ENCODE measurements at regions not wholly inside any gene's neighbourhood (a gene's known extent, or its start where the extent isn't known, plus 50 kb on each side); places are given as distances from the start of the nearest gene placed in this dataset.

DNA sequence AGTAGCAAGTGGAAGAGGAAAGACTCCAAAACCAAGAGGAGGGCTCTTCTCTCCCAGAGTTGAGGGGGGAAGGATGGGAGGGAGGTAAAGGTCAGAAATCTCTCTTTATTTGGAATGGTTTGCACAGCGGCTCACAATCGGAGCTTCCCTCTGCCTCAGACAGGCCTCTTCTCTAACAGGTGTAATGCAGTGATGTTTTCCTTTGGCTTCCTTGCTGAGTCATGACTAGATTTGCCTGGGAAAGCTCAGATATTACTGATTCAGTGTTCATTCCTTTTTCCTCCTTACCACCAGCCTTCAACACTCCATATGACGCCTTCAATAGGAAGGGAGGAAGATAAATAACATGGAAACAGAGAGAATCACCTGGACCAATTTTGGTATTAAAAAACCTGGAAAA lies 136.6 kb downstream of the RNF152 start:
- DNase-seq, result no peak

DNA sequence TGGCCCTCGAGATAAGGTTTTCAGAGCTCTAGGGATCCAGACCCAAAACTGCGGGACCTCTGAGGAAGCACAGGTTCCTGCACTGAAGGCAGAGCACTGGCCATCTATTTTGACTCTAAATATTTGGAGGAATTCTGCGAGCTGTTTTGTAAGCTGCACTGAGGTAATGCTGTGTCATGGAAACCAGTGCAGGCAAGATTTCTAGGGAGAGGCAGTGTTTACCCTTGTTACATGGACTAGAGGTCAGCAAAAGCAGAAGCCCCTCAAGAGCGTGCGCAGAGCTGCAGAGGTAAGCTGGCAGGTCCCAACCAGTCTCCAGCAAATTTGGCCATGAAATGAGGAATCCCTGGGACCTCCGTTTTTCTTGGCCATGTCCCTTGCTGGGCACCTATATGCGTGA lies 137.3 kb downstream of the RNF152 start:
- no peak for DNase-seq

DNA sequence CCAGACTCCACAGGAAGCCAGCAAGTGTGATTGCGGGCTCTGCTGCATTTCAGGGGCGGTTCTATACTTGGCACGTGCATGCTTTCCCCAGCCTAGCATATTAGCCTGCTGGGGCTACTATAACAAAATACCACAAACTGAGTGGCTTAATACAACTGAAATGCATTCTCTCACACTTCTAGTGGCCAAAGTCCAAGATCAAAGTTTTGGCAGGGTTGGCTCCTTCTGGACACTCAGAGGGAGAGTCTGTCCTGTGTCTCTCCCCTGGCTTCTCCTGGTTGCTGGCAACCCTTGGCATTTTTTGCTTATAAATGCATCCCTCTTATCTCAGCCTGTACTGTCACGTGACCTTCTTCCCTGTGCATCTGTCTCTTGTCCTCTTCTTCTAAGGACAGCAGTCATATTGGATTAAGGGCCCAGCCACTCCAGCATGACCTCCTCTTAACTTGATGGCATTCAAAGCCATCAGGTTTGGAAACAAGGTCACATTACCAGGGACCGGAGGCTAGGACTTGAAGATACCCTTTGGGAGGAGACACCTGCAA lies 138.7 kb downstream of the RNF152 start:
- DNase-seq, result no peak

DNA sequence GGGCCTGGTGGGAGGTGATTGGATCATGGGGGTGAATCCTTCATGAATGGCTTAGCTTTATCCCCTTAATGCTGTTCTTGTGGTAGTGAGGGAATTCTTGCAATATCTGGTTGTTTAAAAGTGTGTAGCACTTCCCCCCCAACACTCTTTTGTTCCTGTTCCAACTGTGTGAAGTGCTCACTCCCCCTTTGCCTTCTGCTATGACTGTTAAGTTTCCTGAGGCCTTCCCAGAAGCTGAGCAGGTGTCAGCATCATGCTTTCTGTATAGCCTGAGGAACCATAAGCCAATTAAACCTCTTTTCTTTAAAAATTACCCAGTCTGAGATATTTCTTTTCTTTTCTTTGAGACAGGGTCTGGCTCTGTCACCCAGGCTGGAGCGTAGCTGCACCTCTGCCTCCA lies 139.4 kb downstream of the RNF152 start:
- no peak for DNase-seq

DNA sequence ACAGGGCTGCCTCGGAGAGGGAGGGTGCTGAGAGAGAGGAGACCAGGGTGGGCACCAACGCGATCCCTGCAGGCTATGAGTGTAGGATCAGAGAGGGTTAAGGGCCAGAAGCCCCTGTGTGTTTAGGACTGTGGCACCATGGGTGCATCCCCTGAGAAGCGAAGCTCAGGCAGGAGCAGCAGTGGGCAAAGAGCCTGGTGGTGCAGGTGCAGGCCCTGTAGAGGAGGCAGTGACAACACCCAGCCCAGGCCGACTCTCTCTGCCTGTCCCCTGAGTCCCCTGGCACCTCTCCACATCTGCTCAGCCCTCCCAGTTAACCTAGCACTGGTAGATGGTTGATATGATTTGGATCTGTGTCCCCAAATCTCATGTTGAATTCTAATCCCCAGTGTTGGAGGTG lies 139.8 kb downstream of the RNF152 start:
- DNase-seq, result no peak

DNA sequence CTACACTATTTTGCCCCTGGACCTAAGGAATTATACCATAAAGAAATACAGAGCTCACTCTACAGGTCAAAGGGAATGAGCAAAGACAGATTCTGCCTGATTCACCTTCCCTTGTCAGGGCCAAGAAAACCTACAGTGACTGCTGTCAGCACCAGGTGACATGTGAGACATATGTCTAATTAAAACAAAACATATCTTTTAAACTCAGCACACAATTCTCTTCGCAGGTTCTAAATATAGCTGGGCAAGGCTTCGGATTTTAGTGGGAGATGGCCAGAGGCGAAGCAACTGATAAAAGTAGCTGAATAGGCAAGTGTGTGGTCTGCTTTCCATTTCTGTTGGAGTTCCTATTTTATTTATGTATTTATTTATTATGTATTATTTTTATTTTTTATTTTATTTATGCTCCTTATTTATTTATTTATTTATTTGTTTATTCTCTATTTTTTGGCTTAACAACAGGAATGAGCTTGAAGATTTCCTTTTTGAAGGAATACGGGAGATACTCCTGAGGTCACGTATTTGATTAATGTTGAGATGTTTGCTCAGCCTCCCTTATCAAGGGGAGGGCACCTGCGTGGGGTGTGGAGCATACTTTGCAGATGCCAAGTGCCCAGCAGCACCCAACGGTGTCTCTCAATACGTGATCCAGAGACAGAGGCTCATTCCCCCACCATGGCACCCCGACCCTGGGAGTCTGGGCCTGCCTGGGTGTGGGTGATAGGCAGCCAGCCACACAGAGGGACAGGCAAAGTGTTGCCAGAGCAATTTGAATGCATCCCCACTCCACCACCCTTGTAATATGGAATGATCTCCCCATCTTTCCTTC lies 141.8 kb downstream of the RNF152 start:
- no peak for DNase-seq

DNA sequence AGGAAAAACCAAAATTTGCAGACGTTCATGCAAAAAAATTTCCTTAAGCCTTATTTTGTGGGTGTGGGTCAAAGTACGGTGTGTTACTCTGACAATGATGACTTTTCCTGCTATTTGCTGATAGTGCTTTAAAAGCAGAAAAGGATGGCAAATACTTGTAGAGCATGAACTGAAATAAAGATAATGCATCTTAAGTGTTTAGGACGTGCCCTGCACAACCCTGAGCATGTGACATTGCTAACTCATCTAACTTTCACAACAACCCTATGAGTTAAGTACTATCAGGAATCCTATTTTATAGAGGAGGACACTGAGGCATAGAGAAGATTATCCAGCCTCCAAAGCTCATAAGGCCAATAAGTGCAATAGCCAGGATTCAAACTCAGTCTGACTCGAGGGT lies 143.3 kb downstream of the RNF152 start:
- no peak for DNase-seq

DNA sequence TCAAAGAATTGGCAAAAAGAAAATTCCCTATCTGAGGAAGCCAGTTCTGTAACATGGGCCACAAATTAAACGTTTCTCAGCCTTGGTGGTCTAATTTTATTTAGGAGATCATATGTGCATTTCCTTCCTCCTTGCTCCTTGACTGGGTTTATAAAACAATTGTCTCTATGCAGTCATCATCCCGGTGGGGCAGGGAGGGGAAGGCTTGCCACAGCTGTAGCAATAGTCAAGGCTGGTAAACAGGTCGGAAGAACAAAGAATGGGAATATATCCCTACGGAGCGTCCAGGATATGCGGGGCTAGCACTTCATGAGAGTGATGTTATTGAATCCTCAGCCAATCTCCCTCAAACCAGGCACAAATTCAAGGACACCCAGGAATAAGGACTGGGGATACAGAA lies 143.8 kb downstream of the RNF152 start:
- no peak for DNase-seq

DNA sequence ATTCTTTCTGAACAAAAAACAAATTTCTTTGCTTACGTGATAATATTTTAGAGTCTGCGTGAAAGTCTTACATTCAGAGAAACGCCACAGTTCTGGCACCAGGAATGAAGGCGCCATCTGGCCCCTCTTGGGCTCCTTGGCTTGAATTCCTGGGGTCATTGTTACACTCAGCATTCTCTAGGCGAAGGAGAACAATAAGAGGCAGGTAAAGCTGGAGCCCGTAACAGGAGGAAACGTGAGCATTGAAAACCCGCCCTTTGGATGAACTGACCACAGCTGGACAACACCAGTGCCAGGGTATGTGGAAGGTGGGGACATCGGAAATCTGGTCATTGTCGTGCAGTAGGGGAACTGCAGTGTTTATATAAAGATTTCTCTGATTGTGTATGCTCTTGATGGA lies 144.8 kb downstream of the RNF152 start:
- no peak for DNase-seq

DNA sequence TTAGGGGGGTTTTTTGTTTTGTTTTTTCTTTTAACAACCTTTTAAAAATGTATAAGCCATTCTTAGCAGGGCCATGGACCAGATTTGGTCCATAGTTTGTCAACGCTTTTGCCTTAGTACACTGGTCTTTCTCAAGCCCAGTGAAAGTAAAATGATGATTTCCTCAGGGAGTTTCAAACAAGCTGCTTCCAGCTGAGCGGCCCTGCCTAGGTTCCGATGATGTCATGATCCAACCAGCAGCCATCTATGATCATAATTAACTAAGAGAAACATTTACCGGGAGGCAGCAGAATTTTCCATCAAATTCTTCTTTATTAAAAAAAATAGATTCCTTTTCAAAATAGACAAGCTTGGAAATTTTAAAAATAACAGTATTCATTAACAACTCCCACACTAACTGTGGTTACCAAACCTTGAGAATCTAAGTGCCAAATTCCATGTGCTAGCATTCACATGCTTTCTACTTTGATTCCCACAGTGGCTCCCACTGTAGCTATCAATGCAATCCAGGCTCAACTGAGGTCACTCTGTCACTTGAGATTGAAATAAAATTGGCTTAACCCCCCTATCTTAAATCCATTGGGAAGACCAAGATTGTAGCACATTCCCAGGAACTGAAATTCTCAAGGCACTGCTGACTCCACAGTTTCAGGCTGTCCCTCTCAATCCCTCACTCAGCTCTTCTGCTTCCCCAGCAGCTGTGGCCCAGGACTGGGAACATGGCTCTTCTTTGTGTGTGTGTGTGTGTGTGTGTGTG lies 148.9 kb downstream of the RNF152 start:
- DNase-seq, result no peak

DNA sequence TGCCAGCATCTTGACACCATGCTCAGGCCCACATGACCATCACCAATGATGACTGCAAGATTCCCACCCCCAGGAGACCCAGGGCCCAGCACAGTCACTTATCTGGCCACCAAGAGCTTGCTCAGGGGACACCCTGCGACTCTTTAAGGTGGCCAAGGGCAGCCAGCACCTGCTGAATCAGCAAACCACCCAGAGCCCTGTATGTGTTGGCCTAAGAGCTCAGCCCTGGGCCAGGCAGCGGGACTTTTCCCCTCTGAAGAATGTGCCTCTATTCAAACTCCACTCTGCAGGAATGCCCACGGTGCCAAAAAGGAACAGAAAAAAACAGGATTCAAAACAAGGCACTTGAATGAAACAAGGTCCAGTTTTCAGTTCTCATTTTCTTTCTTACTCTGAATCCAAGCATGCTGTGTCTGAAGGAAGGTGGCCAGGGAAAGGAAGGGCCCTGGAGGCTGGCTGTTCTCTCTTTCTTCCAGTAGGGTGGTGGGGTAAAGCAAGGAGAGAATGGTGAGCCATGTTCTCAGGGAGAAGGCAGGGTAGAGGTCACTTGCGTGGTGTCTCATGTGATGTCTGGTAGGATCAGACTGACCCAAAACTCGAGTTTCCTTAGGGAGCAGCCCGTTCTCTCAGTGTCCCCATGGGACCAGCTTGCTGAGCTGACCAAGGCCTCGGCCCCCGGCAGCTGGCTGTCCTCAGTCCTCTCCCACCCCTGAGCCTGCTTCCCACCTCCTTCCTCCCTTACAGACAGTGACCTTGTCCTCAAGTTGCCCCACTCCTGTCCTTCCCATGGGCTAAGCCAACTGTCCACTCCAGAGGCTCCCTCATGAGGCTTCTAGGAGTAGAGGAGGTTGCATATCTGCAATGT lies 150.0 kb downstream of the RNF152 start:
- no peak for DNase-seq

DNA sequence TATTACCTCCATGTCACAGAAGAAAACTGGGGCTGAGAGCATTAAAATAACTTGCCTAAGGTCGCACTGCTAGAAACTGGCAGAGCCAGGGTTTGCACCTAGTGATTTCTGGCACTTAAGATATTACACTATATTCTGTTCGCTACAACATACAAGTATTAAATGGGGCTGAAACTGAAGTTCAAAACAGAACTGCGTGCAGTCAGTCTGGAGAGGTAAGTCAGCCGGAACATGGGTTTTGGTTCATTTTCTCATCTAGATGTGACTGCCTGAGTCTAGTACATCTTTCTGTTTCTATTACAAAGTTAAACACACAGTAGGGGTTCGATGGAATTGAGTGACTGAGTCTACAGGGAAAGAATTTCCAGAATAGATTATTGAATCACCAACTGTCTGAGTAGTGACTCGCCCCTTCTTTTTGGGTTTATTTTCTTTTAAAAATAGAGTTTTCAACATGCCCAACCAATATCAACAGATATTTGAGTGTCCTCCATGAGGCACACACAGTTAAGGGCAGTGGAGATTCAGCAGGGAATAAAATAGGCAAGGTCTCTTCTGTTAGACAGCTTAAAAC lies 150.8 kb downstream of the RNF152 start:
- DNase-seq, result no peak

DNA sequence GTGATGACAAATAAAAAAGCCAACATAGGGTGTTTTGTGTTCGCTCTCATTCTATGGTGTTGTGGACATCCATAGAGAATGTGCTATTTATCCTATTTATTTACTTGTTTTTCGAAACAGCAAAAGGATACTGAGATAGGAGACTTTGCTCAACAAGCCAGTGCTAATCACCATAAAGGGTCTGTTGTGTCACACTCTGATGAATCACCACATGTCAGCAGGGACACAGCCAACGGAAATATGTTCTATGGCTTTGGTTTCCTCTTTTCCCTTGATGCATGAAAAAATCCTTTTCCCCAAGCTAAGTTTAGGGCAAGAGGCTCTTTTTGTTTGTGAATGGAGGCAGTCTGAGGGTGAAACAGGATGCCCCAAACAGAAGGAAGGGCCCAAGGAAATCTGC lies 154.3 kb downstream of the RNF152 start:
- DNase-seq, result no peak

DNA sequence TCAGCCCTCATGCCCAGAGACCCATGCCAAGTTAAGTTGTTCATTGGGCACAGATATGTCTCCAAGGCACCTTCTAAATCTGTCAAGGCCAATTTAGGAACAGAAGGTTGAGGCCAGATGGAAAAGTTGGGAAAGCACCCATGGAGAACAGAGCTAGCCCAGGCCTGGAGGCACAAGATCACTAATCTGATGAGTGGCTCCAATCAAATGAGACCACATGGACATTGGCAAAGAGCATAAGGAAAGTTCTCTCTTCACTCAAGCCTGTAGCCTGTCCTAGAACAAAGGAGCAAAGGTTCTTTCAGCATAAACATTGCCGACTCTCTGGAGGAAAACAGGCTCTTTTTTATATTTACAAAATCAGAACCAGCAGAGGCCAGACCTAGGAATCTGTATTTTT lies 154.8 kb downstream of the RNF152 start:
- DNase-seq, result no peak

DNA sequence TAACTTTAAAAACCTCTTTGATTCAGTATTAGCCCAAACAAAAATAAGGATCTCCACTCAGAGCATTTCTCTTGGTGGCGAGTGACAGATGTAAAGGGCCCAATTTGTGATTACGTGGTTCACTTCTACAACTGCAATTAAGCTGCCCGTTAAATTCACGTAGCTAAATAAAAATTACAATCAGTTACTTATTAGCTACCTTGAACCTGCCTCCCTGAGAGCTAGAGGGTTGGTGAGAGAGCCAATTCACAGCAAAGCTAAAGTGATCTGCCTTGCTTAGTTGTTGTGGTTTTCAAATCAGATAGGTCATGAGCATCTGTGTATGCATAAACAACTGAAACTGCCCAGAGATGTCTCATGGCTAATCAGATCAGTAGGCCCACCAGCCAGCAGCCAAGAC lies 156.7 kb downstream of the RNF152 start:
- no peak for DNase-seq

DNA sequence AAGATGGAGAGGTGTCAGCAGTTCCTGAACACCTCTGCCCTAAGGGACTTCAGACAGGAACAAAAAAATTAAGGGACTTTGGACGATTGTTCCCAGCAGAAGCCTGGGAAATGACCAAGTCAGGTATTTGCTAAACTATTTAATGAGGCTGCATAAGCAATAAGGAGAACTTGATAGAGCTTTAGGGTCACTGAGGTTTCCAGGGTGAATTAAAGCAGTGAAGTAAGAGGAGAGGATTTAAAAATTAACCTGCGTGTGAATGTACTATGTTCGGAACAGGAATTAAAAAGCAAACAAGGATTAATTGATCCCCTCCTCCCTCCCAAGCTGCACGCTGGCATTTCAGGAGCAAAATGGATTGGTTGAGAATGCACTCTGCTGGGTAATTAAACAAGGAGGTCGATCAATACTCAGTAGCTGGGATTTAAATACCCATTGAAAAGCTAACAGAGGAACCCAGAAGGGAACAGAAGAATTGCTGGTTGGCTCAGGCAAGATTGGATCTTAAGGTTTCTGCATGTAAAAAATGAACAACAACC lies 157.2 kb downstream of the RNF152 start:
- no peak for DNase-seq

DNA sequence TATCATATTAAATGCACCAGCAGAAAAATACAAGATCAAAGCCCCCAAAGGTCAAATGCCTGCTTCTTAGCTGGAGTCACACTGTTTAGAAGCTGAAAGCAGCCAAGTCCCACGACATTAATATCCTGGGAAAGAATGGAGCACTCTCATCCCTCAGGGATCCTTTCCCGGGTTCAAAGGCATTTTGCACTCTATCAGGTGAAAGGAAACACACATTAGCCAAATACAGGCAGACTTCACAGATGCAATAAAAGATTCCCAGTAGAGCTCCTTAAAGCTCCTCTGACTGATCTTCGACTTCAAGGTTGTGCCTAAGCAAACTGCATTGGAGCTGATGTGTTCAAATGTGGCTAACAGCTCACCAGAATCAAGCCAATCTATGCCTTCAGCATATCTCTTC lies 158.4 kb downstream of the RNF152 start:
- no peak for DNase-seq

DNA sequence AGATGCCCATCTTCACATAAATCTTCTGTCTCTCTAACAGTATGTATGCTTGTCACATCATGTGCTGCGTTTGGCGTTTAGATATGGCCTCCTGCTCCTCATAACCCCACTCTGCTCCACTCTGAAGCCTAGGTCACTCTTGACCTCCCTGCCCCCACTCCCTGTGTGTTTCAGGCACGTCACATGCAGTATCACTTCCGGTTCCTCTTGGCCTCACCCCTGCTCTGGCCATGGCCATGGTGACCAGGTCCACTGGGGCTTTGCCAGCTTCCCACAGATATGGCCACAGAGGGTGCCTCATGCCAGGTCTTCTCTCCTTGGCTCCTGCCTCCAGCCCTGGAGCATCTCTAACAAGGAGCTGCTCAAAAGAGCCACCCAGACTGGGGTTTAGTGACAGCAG lies 160.0 kb downstream of the RNF152 start:
- DNase-seq, result no peak

DNA sequence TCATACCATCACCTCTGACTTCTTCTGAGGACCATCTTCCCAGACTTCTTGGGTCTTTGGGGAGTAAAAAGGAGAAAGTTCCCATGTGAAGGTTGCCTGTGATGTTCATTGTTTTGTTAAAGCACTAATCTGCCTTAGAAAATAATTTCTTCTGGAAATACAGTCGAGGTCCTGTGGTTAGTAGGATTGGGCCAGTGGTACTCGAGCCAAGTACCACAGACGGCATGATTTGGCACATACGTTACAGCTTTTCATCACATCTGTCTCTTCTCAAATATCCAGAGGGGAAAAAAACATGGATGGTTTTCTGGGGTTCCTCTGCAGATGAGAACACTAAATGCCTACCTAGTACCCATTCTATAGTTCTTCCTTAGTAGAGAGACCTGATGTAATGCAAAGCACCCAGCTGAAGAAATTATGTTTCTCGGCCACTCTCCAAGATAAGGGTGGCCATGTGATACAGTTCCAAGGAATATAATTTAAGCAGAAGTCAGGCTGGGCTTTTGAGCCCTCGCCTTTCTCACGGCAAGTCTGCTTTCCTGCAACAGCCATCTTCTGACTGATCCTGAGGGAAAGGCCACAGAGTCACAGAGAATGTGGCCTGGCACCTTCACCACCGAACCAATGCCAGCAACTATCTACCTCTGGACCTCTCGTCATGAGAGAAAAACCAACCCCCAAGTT lies 161.0 kb downstream of the RNF152 start:
- no peak for DNase-seq

DNA sequence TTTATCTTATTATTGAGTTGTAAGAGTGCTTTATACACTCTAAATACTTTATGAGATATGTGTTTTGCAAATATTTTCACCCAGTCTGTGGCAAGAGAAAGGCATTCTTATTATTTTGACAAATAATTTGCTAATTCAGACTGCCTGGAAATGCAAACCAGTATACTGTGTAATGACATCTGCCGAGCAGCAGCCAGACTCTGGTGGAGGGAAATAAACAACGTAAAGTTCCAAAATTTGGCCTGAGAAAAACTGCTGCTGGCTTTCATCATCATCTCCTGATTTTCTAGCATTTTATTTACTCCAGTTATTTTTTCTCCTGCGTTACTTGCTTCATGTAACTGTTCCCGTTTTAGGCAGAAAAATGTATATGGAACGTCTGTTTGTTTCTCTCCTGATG lies 161.6 kb downstream of the RNF152 start:
- no peak for DNase-seq

DNA sequence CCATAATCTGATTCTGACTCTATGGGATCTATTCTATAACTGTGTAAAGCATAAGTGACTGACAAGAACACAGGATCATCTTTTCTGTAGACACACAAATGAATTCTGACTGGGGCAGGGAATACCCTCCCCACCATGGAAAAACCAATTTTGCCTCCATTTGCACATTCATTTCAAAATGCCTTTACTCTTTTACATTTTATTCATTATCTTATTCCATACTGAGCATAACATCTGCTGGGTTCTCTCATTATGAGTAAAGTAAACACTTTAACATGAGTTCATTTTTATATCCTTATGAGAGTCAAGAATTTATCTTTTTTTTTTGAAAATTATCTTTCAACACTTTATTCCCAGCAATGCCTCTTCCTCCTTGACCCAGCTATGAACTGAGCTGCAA lies 163.5 kb downstream of the RNF152 start:
- DNase-seq, result no peak

Data from NCI-H774 (cell line).